ENCODE measurements at regions not wholly inside any gene's neighbourhood (a gene's known extent, or its start where the extent isn't known, plus 50 kb on each side); places are given as distances from the start of the nearest gene placed in this dataset.
A peak's percentile ranks its signal among the peaks of the same experiment; 100 is the strongest.
"Not testable (repeated sequence)": the region's sequence is repeated elsewhere in the genome, so short reads cannot be mapped to it uniquely, and the experiment has no call there.

DNA sequence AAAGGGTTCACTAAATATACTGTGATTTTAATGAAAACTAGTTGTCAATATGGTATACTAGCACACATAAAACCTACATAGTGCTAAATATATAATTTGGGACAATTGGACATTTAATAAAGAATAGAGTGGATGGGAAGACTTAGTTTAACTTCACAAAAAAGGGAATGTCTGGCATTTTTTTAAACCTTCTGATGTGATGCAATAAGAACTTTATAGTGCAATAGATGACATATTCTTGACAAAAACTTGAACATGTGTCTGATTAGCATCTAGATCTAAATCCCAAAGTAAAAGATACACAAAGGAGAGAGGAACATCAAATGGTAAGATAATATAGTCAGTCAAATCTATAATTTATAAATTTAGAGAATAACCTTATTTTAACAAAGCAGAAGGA, 488.3 kb upstream of the SYT1 start:
- H3K27ac ChIP-seq (ENCODE audit: low read depth, low read length): no peak overlapping the region

DNA sequence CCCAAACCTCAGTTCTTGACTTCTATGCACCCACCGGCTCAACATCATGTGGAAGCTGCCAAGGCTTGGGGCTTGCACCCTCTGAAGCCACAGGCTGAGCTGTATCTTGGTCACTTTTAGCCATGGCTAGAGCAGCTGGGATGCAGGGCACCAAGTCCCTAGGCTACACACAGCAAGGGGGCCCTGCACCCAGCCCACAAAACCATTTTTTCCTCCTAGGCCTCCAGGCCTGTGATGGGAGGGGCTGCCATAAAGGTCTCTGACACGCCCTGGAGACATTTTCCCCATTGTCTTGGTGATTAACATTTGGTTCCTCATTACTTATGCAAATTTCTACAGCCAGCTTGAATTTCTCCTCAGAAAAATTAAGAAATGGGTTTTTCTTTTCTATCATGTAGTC, 485.5 kb upstream of the SYT1 start:
- H3K27ac ChIP-seq (ENCODE audit: low read depth, low read length); DNase-seq (ENCODE audit: low read depth in 4 of 6, low spot score in 6 of 6); H3K27me3 ChIP-seq (ENCODE audit: control insufficient read depth, insufficient read depth, low read length); H3K4me3 ChIP-seq (ENCODE audit: low read depth, low read length); H3K36me3 ChIP-seq (ENCODE audit: control insufficient read depth, insufficient read depth, low read length); H3K4me1 ChIP-seq (ENCODE audit: control insufficient read depth, insufficient read depth, low read length); H3K9me3 ChIP-seq (ENCODE audit: control insufficient read depth, insufficient read depth, low read length): not testable (repeated sequence)
- WGBS (ENCODE audit: insufficient coverage): 91% methylated on average over 1 of the region's 2 CpGs

More for the DNA sequence above, 488.3 kb upstream of the SYT1 start:
- H3K27me3 ChIP-seq (ENCODE audit: control insufficient read depth, insufficient read depth, low read length): no peaks in the 10 kb centered on the region
- no peak for DNase-seq (ENCODE audit: low read depth in 4 of 6, low spot score in 6 of 6)
- peaks cover 3% of the 10 kb centered on the region for H3K9me3 ChIP-seq (ENCODE audit: control insufficient read depth, insufficient read depth, low read length)
- no peak overlapping the region for H3K4me3 ChIP-seq (ENCODE audit: low read depth, low read length)
- no peaks in the 10 kb centered on the region for H3K36me3 ChIP-seq (ENCODE audit: control insufficient read depth, insufficient read depth, low read length)
- no peaks in the 10 kb centered on the region for H3K4me1 ChIP-seq (ENCODE audit: control insufficient read depth, insufficient read depth, low read length)

DNA sequence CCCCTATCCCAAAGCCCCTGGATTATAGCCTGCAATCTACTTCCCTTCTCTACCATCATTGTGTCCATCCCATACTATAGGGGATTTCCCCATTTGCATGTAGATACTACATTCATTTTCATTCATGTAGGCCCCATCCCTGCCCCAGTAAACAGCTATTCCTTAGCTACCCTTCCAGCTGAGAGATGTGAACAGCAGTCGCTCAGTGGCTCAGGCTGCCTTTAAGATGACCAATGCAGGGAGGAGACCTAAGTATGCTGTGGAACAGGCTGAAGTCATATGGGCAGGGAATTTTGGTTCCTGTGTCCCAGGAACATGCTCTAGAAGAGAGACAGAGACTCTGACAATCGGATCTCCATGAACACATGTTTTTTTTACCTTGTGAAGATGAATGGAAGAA, 481.2 kb upstream of the SYT1 start:
- no peak overlapping the region for H3K4me3 ChIP-seq (ENCODE audit: low read depth, low read length)
- no peaks in the 10 kb centered on the region for H3K4me1 ChIP-seq (ENCODE audit: control insufficient read depth, insufficient read depth, low read length)
- H3K27me3 ChIP-seq (ENCODE audit: control insufficient read depth, insufficient read depth, low read length): no peaks in the 10 kb centered on the region
- peaks cover 3% of the 10 kb centered on the region for H3K9me3 ChIP-seq (ENCODE audit: control insufficient read depth, insufficient read depth, low read length)
- 100% methylated on average over 2 of the region's 2 CpGs for WGBS (ENCODE audit: insufficient coverage)
- no peaks in the 10 kb centered on the region for H3K36me3 ChIP-seq (ENCODE audit: control insufficient read depth, insufficient read depth, low read length)
- no peak for DNase-seq (ENCODE audit: low read depth in 4 of 6, low spot score in 6 of 6)
- H3K27ac ChIP-seq (ENCODE audit: low read depth, low read length): no peak overlapping the region

DNA sequence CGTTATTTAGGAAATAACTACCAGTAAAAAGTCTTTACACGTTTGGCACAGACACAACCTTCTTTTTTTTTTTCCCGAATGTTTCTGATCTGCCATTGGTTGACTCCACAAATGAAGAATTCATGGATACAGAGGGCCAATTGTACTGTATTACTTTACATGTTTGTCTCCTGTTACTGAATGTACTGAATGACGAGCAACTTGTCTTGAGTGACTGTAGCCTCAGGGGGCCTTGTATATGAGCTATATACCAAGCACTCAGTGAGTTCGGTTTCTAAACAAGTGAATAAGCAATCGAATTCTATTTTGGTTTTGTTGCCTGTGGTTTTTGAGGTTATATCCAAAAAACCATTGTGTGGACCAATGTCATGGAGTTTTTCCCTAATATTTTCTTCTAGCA, 480.0 kb upstream of the SYT1 start:
- no peaks in the 10 kb centered on the region for H3K27me3 ChIP-seq (ENCODE audit: control insufficient read depth, insufficient read depth, low read length)
- no peak for DNase-seq (ENCODE audit: low read depth in 4 of 6, low spot score in 6 of 6)
- WGBS (ENCODE audit: insufficient coverage): no CpG with 5 or more reads among the region's 6 CpGs
- H3K4me1 ChIP-seq (ENCODE audit: control insufficient read depth, insufficient read depth, low read length): no peaks in the 10 kb centered on the region
- H3K4me3 ChIP-seq (ENCODE audit: low read depth, low read length): no peak overlapping the region
- H3K27ac ChIP-seq (ENCODE audit: low read depth, low read length): no peak overlapping the region
- no peaks in the 10 kb centered on the region for H3K9me3 ChIP-seq (ENCODE audit: control insufficient read depth, insufficient read depth, low read length)
- H3K36me3 ChIP-seq (ENCODE audit: control insufficient read depth, insufficient read depth, low read length): no peaks in the 10 kb centered on the region

DNA sequence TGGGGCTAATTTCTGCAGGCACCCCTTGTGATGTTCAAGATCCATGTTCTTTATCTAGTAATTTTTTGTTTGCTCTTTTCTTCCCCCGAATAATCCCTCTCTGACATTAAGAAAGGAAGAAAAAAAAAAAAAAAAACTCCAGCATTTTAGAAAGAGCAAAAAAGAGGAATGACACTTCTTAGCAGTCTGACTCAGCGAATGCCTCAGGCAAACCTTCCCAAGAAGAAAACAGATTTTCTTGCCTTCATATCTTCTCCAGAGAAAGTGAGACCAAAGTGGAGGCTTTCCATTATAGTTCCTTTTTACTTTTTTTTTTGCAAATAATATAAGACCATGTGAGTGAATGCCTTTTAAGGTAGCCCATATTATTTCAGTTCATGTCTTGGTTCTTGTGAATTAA, 479.0 kb upstream of the SYT1 start:
- no peaks in the 10 kb centered on the region for H3K36me3 ChIP-seq (ENCODE audit: control insufficient read depth, insufficient read depth, low read length)
- no peak overlapping the region for H3K27ac ChIP-seq (ENCODE audit: low read depth, low read length)
- no peaks in the 10 kb centered on the region for H3K4me1 ChIP-seq (ENCODE audit: control insufficient read depth, insufficient read depth, low read length)
- H3K27me3 ChIP-seq (ENCODE audit: control insufficient read depth, insufficient read depth, low read length): no peaks in the 10 kb centered on the region
- no peaks in the 10 kb centered on the region for H3K9me3 ChIP-seq (ENCODE audit: control insufficient read depth, insufficient read depth, low read length)
- DNase-seq (ENCODE audit: low read depth in 4 of 6, low spot score in 6 of 6): no peak
- no peak overlapping the region for H3K4me3 ChIP-seq (ENCODE audit: low read depth, low read length)
- no CpG with 5 or more reads among the region's 2 CpGs for WGBS (ENCODE audit: insufficient coverage)

DNA sequence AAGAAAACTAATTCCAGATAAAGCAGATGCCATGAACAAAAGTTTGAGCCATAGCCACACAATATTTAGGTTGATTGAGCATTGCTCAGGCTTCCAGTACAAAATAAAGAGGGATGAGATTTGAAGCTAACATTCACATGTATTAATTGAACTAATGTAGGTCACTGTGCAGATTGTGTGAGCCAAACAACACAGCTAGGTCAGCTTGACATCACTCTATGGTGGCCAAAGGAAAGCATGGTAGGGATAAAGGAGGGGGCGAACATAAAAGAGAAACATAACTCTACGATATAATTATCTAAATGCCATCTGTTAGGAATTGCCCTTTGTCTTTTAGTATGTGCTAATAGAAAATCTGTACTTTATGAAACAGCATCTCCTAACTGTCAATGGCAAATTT, 477.7 kb upstream of the SYT1 start:
- DNase-seq (ENCODE audit: low read depth in 4 of 6, low spot score in 6 of 6): peak in 1 of 6 donors; percentile 14
- Histone ChIP-seq H3K36me3 (ENCODE audit: control insufficient read depth, insufficient read depth, low read length) (no peaks in the 10 kb centered on the region), H3K4me1 (ENCODE audit: control insufficient read depth, insufficient read depth, low read length) (no peaks in the 10 kb centered on the region), H3K27me3 (ENCODE audit: control insufficient read depth, insufficient read depth, low read length) (no peaks in the 10 kb centered on the region), H3K4me3 (ENCODE audit: low read depth, low read length) (no peak overlapping the region), H3K27ac (ENCODE audit: low read depth, low read length) (no peak overlapping the region), H3K9me3 (ENCODE audit: control insufficient read depth, insufficient read depth, low read length) (no peaks in the 10 kb centered on the region)
- WGBS (ENCODE audit: insufficient coverage): no CpG with 5 or more reads among the region's 2 CpGs

DNA sequence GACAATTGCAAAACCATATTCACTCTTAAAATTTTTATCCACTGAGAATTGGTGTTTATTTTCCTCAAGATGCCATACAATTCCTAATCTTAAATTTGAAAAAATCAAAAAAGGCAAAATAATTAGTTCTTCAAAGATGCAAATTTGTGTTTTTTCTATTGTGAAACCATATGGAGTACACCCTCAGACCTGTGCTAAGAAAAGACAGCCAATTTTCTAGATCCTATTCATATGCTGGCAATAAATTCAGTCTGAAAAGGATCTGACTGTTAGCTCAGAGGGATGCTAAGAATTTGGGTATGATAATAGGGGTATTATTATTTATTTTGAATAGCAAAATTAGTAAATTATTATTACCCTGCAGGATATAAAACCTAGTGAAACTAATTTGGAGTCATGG, 476.9 kb upstream of the SYT1 start:
- Histone ChIP-seq H3K4me3 (ENCODE audit: low read depth, low read length) (no peak overlapping the region), H3K36me3 (ENCODE audit: control insufficient read depth, insufficient read depth, low read length) (no peaks in the 10 kb centered on the region), H3K27me3 (ENCODE audit: control insufficient read depth, insufficient read depth, low read length) (no peaks in the 10 kb centered on the region), H3K27ac (ENCODE audit: low read depth, low read length) (no peak overlapping the region), H3K4me1 (ENCODE audit: control insufficient read depth, insufficient read depth, low read length) (no peaks in the 10 kb centered on the region), H3K9me3 (ENCODE audit: control insufficient read depth, insufficient read depth, low read length) (no peaks in the 10 kb centered on the region)
- no peak for DNase-seq (ENCODE audit: low read depth in 4 of 6, low spot score in 6 of 6)

DNA sequence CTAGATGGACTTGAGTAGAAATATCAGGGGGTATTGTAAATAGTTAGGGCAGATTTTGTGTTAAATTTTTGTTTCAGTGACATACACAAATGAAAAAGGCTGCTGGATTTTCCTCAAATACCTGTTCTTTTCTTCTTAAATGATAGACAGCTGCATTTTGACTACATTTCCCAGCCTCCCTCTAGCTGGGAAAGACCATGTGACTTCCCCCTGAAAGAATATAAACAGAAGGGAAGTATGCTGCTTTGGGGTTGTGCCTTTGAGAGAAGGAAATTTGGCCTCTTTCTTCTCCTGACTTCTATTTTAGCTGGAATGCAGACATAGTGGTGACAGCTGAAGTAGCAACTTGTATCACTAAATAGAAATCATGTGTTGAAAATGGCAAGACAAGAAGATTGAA, 476.1 kb upstream of the SYT1 start:
- H3K27me3 ChIP-seq (ENCODE audit: control insufficient read depth, insufficient read depth, low read length): no peaks in the 10 kb centered on the region
- no peaks in the 10 kb centered on the region for H3K4me1 ChIP-seq (ENCODE audit: control insufficient read depth, insufficient read depth, low read length)
- H3K4me3 ChIP-seq (ENCODE audit: low read depth, low read length): no peak overlapping the region
- H3K9me3 ChIP-seq (ENCODE audit: control insufficient read depth, insufficient read depth, low read length): no peaks in the 10 kb centered on the region
- no peaks in the 10 kb centered on the region for H3K36me3 ChIP-seq (ENCODE audit: control insufficient read depth, insufficient read depth, low read length)
- H3K27ac ChIP-seq (ENCODE audit: low read depth, low read length): no peak overlapping the region
- DNase-seq (ENCODE audit: low read depth in 4 of 6, low spot score in 6 of 6): no peak

DNA sequence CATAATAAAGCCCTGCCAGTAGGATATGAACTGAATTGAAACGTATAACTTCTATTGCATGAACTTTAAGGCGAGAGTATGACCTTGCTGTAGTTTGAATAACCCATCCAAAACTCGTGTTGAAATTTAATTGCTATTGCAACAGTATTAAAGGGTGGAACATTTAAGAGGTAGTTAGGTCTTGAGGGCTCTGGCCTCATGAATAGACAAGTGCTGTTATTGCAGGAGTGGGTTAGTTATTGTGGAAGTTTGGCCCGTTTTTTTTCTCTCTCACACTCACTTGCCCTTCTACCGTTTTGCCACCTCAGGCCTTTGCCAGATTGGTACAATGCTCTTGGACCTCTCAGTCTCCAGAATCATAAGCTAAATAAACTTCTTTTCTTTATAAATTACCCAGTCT, 473.7 kb upstream of the SYT1 start:
- Histone ChIP-seq H3K36me3 (ENCODE audit: control insufficient read depth, insufficient read depth, low read length) (no peaks in the 10 kb centered on the region), H3K27ac (ENCODE audit: low read depth, low read length) (no peak overlapping the region), H3K27me3 (ENCODE audit: control insufficient read depth, insufficient read depth, low read length) (no peaks in the 10 kb centered on the region), H3K9me3 (ENCODE audit: control insufficient read depth, insufficient read depth, low read length) (no peaks in the 10 kb centered on the region), H3K4me1 (ENCODE audit: control insufficient read depth, insufficient read depth, low read length) (no peaks in the 10 kb centered on the region), H3K4me3 (ENCODE audit: low read depth, low read length) (no peak overlapping the region)
- no peak for DNase-seq (ENCODE audit: low read depth in 4 of 6, low spot score in 6 of 6)
- WGBS (ENCODE audit: insufficient coverage): 94% methylated on average over 2 of the region's 5 CpGs

DNA sequence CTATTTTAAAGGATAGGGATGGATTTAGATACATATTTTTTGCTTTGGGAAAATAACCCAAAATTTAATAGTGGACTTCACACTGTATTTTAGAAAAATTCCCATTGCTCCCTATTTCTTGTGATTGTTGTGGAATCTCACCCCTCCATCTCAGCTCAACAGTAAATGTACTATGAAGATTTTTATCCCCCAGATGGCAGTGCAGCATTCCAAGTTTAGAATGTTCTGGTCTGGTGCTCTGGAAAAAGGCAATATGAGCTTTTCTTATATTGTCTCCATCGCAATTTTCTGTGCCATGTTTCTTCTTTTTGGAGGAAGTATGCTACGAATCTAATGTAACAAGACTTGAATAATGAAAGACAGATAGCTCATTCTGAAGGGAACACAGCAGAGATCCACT, 471.7 kb upstream of the SYT1 start:
- H3K9me3 ChIP-seq (ENCODE audit: control insufficient read depth, insufficient read depth, low read length): no peaks in the 10 kb centered on the region
- no peak overlapping the region for H3K27ac ChIP-seq (ENCODE audit: low read depth, low read length)
- H3K27me3 ChIP-seq (ENCODE audit: control insufficient read depth, insufficient read depth, low read length): no peaks in the 10 kb centered on the region
- no peaks in the 10 kb centered on the region for H3K4me1 ChIP-seq (ENCODE audit: control insufficient read depth, insufficient read depth, low read length)
- DNase-seq (ENCODE audit: low read depth in 4 of 6, low spot score in 6 of 6): peak in 5 of 6 donors; percentile 19 to 87 (median 30)
- no peak overlapping the region for H3K4me3 ChIP-seq (ENCODE audit: low read depth, low read length)
- WGBS (ENCODE audit: insufficient coverage): 60% methylated on average over 1 of the region's 2 CpGs
- no peaks in the 10 kb centered on the region for H3K36me3 ChIP-seq (ENCODE audit: control insufficient read depth, insufficient read depth, low read length)

DNA sequence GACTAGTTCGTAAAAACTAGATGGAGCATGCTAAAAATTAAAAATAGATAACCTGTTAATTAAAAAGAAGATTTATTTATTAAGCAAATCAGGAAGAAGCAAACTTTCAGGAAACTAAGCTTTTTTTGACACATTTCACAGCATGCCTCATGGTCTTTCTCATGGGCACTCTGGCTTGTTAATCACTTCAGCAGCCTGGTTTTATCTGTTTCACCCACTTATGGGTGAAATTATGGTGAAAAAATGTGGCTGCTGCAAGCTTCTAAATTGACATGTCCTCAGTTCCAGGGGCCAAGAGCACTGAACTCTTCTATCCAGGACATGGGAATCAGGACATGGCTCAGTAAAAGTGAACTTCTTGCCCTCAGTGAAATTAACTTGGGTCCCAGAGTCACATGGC, 468.6 kb upstream of the SYT1 start:
- H3K9me3 ChIP-seq (ENCODE audit: control insufficient read depth, insufficient read depth, low read length): no peaks in the 10 kb centered on the region
- DNase-seq (ENCODE audit: low read depth in 4 of 6, low spot score in 6 of 6): no peak
- H3K27ac ChIP-seq (ENCODE audit: low read depth, low read length): no peak overlapping the region
- H3K27me3 ChIP-seq (ENCODE audit: control insufficient read depth, insufficient read depth, low read length): no peaks in the 10 kb centered on the region
- H3K36me3 ChIP-seq (ENCODE audit: control insufficient read depth, insufficient read depth, low read length): no peaks in the 10 kb centered on the region
- no peak overlapping the region for H3K4me3 ChIP-seq (ENCODE audit: low read depth, low read length)
- H3K4me1 ChIP-seq (ENCODE audit: control insufficient read depth, insufficient read depth, low read length): no peaks in the 10 kb centered on the region
- no CpG with 5 or more reads among the region's 1 CpG for WGBS (ENCODE audit: insufficient coverage)

Data from spinal cord (tissue), 9 donors.